MCF 10A (cell line): ENCODE measurements at regions not wholly inside any gene's neighbourhood (a gene's known extent, or its start where the extent isn't known, plus 50 kb on each side); places are given as distances from the start of the nearest gene placed in this dataset.

Experiments
- BruUV-seq: library from RNA; stranded (reverse); fragments of 400-500 nt; replicated peaks from 2 replicates; lab custom pipeline; 2021; lab: Mats Ljungman, UMichigan
- CTCF ChIA-PET: fragments of 300-600 bp; sonication (Branson Sonifier 250); formaldehyde crosslinking; extraction: SDS; loops from one replicate; lab custom pipeline; 2021; ENCODE audit warnings: antibody characterized with exemption, inconsistent platforms; lab: Yijun Ruan, JAX
- POLR2A ChIA-PET: fragments of 300-600, 350-650 bp; sonication (Branson Sonifier 250); formaldehyde crosslinking; extraction: SDS; loops from one replicate; lab custom pipeline; 2020; ENCODE audit warnings: antibody characterized with exemption, inconsistent platforms; lab: Yijun Ruan, JAX
- DNase-seq: peaks from one replicate; pipeline ENCODE4 v3.0.0-alpha.2; 2018; ENCODE audit not compliant: unreplicated experiment
- H3K27ac Mint-ChIP-seq: one replicate; pipeline ENCODE4 v1.8.0; 2022; ENCODE audit warnings: mild to moderate bottlenecking, low read depth, mixed read lengths; ENCODE audit not compliant: unreplicated experiment
- H3K27me3 Mint-ChIP-seq: one replicate; pipeline ENCODE4 v1.8.0; 2022; ENCODE audit warnings: mixed read lengths; ENCODE audit not compliant: insufficient read depth, unreplicated experiment
- H3K36me3 Mint-ChIP-seq: one replicate; pipeline ENCODE4 v1.8.0; 2022; ENCODE audit warnings: mild to moderate bottlenecking, moderate library complexity, mixed read lengths; ENCODE audit not compliant: insufficient read depth, unreplicated experiment
- H3K4me1 Mint-ChIP-seq: one replicate; pipeline ENCODE4 v1.8.0; 2022; ENCODE audit warnings: mixed read lengths; ENCODE audit not compliant: insufficient read depth, unreplicated experiment
- H3K4me3 Mint-ChIP-seq: one replicate; pipeline ENCODE4 v1.8.0; 2022; ENCODE audit warnings: mild to moderate bottlenecking, moderate library complexity, mixed read lengths; ENCODE audit not compliant: unreplicated experiment
- H3K9me3 Mint-ChIP-seq: one replicate; pipeline ENCODE4 v1.8.0; 2022; ENCODE audit warnings: mixed read lengths; ENCODE audit not compliant: unreplicated experiment
- intact Hi-C: fragments of 100-400 bp; cut with micrococcal nuclease; formaldehyde crosslinking; loops from 2 replicates; pipeline ENCODE4 v1.14.1; 2022
- TF ChIP-seq, protein P1 (sequence below): fragments of 200-600 bp; IDR thresholded peaks from one replicate; pipeline ENCODE4 v1.8.0; 2022; ENCODE audit warnings: antibody characterized with exemption, mild to moderate bottlenecking; ENCODE audit not compliant: unreplicated experiment

GRCh38 chr16:54213322-54213721, 73.3 kb downstream of the IRX3 start:
- ChIA-PET POLR2A (interaction anchor here (0.6 kb wide), 1 partner anchor 9 kb away, joined by 3 read pairs; no protein-coding TSS in a partner anchor), CTCF (interaction anchor here (0.5 to 1.2 kb wide), 4 partner anchors 12 to 1860 kb away, joined by 3 to 6 read pairs (median 4); no protein-coding TSS in a partner anchor)
- Mint-ChIP-seq H3K4me3 (no peak overlapping the region), H3K4me1 (peaks cover 15% of the 10 kb centered on the region), H3K27me3 (no peaks in the 10 kb centered on the region), H3K27ac (no peak overlapping the region), H3K9me3 (no peaks in the 10 kb centered on the region), H3K36me3 (peaks cover 7% of the 10 kb centered on the region)
- TF ChIP-seq, protein P1, sequence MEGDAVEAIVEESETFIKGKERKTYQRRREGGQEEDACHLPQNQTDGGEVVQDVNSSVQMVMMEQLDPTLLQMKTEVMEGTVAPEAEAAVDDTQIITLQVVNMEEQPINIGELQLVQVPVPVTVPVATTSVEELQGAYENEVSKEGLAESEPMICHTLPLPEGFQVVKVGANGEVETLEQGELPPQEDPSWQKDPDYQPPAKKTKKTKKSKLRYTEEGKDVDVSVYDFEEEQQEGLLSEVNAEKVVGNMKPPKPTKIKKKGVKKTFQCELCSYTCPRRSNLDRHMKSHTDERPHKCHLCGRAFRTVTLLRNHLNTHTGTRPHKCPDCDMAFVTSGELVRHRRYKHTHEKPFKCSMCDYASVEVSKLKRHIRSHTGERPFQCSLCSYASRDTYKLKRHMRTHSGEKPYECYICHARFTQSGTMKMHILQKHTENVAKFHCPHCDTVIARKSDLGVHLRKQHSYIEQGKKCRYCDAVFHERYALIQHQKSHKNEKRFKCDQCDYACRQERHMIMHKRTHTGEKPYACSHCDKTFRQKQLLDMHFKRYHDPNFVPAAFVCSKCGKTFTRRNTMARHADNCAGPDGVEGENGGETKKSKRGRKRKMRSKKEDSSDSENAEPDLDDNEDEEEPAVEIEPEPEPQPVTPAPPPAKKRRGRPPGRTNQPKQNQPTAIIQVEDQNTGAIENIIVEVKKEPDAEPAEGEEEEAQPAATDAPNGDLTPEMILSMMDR = no peak
- no TSS peak for BruUV-seq
- DNase-seq = no peak
- intact Hi-C loops = no loop called here

DNA sequence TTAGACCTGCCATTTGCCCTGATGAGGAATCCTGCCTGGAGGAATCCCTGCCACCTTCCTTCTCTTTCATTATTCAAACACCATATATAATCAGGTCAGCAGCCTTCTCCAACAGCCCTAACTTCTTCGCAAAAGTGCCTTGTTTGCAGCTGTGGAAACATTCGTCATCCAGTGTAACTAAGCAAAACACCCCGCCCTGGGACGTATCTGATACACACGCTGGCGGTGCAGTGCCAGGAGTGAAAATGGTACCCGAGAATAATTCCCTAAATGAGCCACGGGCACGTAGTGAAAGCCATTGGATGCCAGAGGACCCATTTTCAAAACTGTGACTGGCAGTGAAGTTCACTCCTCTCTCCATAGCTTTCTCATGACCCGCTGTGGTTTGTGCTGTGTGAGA, 73.7 kb downstream of the IRX3 start:
- BruUV-seq = no TSS peak
- H3K4me3 Mint-ChIP-seq = no peak overlapping the region
- intact Hi-C loops = no loop called here

DNA sequence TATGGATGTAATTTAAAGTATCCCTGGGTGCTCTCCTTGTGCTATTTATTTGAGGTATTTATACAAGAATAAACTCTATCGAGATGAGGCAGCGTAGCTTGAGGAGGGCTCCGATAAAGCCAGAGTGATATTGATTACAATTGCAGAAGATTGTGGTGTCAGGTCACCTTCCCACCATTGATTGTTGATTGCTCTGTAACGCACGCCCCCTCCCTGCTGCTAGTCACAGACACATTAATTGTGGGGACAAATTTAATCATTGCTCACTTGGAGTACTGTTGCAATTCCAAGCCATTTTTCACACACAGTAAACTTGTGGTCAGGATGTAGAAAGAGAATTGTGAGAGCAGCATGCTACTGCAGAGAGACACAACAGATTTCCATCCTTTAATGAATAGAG, 75.4 kb downstream of the IRX3 start:
- Mint-ChIP-seq H3K4me3 (no peak overlapping the region), H3K9me3 (no peaks in the 10 kb centered on the region), H3K27ac (no peak overlapping the region), H3K27me3 (no peaks in the 10 kb centered on the region), H3K36me3 (peaks cover 7% of the 10 kb centered on the region), H3K4me1 (peaks cover 21% of the 10 kb centered on the region)
- no peak for DNase-seq
- BruUV-seq = no TSS peak
- ChIA-PET CTCF (interaction anchor here (0.6 to 1.5 kb wide), 2 partner anchors 19 to 134 kb away, joined by 3 read pairs; no protein-coding TSS in a partner anchor), POLR2A (no interaction called here)
- TF ChIP-seq, protein P1 = no peak
- intact Hi-C loops = no loop called here

More for the DNA sequence above, 73.7 kb downstream of the IRX3 start:
- H3K4me1 Mint-ChIP-seq = peaks cover 20% of the 10 kb centered on the region
- TF ChIP-seq, protein P1 = no peak
- H3K9me3 Mint-ChIP-seq = no peaks in the 10 kb centered on the region
- no peaks in the 10 kb centered on the region for H3K27me3 Mint-ChIP-seq
- ChIA-PET CTCF (interaction anchor here (1.0 to 1.2 kb wide), 2 partner anchors 12 to 72 kb away, joined by 4 to 6 read pairs; no protein-coding TSS in a partner anchor), POLR2A (interaction anchor here (0.6 kb wide), 2 partner anchors 8 to 440 kb away, joined by 3 read pairs; no protein-coding TSS in a partner anchor)
- no peak overlapping the region for H3K27ac Mint-ChIP-seq
- H3K36me3 Mint-ChIP-seq = peaks cover 7% of the 10 kb centered on the region
- no peak for DNase-seq

- H3K27me3 Mint-ChIP-seq = no peaks in the 10 kb centered on the region
- H3K27ac Mint-ChIP-seq = no peak overlapping the region
- no peak overlapping the region for H3K4me3 Mint-ChIP-seq
- CTCF ChIA-PET = interaction anchor here (0.6 to 1.5 kb wide), 2 partner anchors 18 to 131 kb away, joined by 3 read pairs; no protein-coding TSS in a partner anchor
- no peaks in the 10 kb centered on the region for H3K9me3 Mint-ChIP-seq
- H3K36me3 Mint-ChIP-seq = peaks cover 7% of the 10 kb centered on the region
- H3K4me1 Mint-ChIP-seq = peaks cover 21% of the 10 kb centered on the region
- intact Hi-C loops = no loop called here
- DNase-seq = no peak
- TF ChIP-seq, protein P1 = no peak
- POLR2A ChIA-PET = no interaction called here
- no TSS peak for BruUV-seq
Observed at GRCh38 chr16:54210452-54211125, 76.0 kb downstream of the IRX3 start.
